K562 (cell line): ENCODE measurements at regions not wholly inside any gene's neighbourhood (a gene's known extent, or its start where the extent isn't known, plus 50 kb on each side); places are given as distances from the start of the nearest gene placed in this dataset.

ENCODE experiments used
- ATAC-seq: fragments of 200-7000 bp; cut with Tn5 transposase; 3 replicates; pipeline ENCODE4 v1.9.1; 2020; ENCODE audit warnings: moderate library complexity
- BruUV-seq: library from RNA; stranded (reverse); fragments of 400-500 nt; replicated peaks from 2 replicates; lab custom pipeline; 2021; lab: Mats Ljungman, UMichigan
- CTCF ChIA-PET: fragments of 300-600 bp; formaldehyde crosslinking; extraction: SDS; loops from one replicate; lab custom pipeline; 2021; ENCODE audit warnings: low intra/inter-chr PET ratio; lab: Yijun Ruan, JAX
- POLR2A ChIA-PET: fragments of 300-600, 350-650 bp; sonication (Branson Sonifier 250); formaldehyde crosslinking; extraction: SDS; loops from one replicate; lab custom pipeline; 2021; ENCODE audit warnings: antibody characterized with exemption, inconsistent platforms; lab: Yijun Ruan, JAX
- DNase-seq, 4 experiments: peaks; one replicate each; pipeline versions ENCODE4 v3.0.0 to v3.0.0-alpha.2; 2011 to 2018; ENCODE audit warnings: low spot score in 3 of 4, mixed read lengths in 3 of 4; ENCODE audit errors: extremely low read depth in 1 of 4
- FAIRE-seq: peaks from 2 replicates; lab custom pipeline; 2011; peaks lifted over from hg19 to GRCh38; lab: Jason Lieb, UNC
- H2AFZ ChIP-seq: 2 replicates; pipeline ENCODE4 v1.6.0; 2011; ENCODE audit warnings: low read depth, low read length, control low read depth, inconsistent platforms
- H3K27ac ChIP-seq: fragments of 200-600 bp; 3 replicates; pipeline ENCODE4 v1.8.0; 2011; ENCODE audit warnings: low read depth, mild to moderate bottlenecking, control low read depth, inconsistent platforms, low read length, moderate library complexity, mixed read lengths; ENCODE audit errors: extremely low read depth
- H3K27me3 ChIP-seq, 2 experiments: fragments of 300-600 bp in 1 of 2; 2 replicates in 1 of 2; 3 replicates in 1 of 2; pipeline versions ENCODE4 v1.6.0 to v1.8.0; 2011; ENCODE audit warnings: inconsistent platforms in 2 of 2, low read length in 2 of 2, mild to moderate bottlenecking in 1 of 2, mixed read lengths in 1 of 2, moderate library complexity in 1 of 2; ENCODE audit not compliant: control insufficient read depth in 2 of 2, insufficient read depth in 2 of 2
- H3K36me3 ChIP-seq: fragments of 300-600 bp; 3 replicates; pipeline ENCODE4 v1.8.0; 2011; ENCODE audit warnings: mild to moderate bottlenecking, low read length, inconsistent platforms; ENCODE audit not compliant: control insufficient read depth, insufficient read depth
- H3K4me1 ChIP-seq, 2 experiments: fragments of 200-600 bp in 1 of 2; replicated peaks in 1 of 2; 2 replicates in 1 of 2; 3 replicates in 1 of 2; pipeline versions ENCODE4 v1.5.1 to v1.8.0; 2011; ENCODE audit warnings: inconsistent platforms in 2 of 2, low read length in 2 of 2, mild to moderate bottlenecking in 1 of 2, mixed read lengths in 1 of 2, moderate library complexity in 1 of 2; ENCODE audit not compliant: control insufficient read depth in 2 of 2, insufficient read depth in 2 of 2
- H3K4me2 ChIP-seq: 2 replicates; pipeline ENCODE4 v1.6.1; 2011; ENCODE audit warnings: low read length, control low read depth, inconsistent platforms, mixed read lengths; ENCODE audit not compliant: insufficient read depth
- H3K4me3 ChIP-seq: fragments of 200-600 bp; sonication (generic), shearing (Covaris generic); 2 replicates; pipeline ENCODE4 v1.5.1; 2016; ENCODE audit warnings: control low read depth, inconsistent platforms
- H3K79me2 ChIP-seq: fragments of 200-600 bp; 3 replicates; pipeline ENCODE4 v1.8.0; 2011; ENCODE audit warnings: low read length, inconsistent platforms; ENCODE audit not compliant: control insufficient read depth, insufficient read depth
- H3K9ac ChIP-seq, 2 experiments: 2 replicates each; pipeline versions ENCODE4 v1.6.0 to v1.6.1; 2011; ENCODE audit warnings: low read depth in 2 of 2, low read length in 2 of 2, control low read depth in 1 of 2, inconsistent platforms in 1 of 2, mild to moderate bottlenecking in 1 of 2, mixed read lengths in 1 of 2; ENCODE audit not compliant: insufficient read depth in 1 of 2
- H3K9me1 ChIP-seq: one replicate; pipeline ENCODE4 v1.6.0; 2011; ENCODE audit warnings: inconsistent platforms, mild to moderate bottlenecking, low read length, moderate library complexity; ENCODE audit not compliant: control insufficient read depth, insufficient read depth
- H3K9me3 ChIP-seq: replicated peaks from 2 replicates; pipeline ENCODE4 v1.5.1; 2011; ENCODE audit warnings: low read depth, low read length, inconsistent platforms; ENCODE audit not compliant: control insufficient read depth, insufficient read depth
- H4K20me1 ChIP-seq: replicated peaks from 2 replicates; pipeline ENCODE4 v1.6.1; 2011; ENCODE audit warnings: low read length, inconsistent platforms, mixed read lengths; ENCODE audit not compliant: control insufficient read depth, insufficient read depth
- CBX5 ChIP-seq: IDR thresholded peaks from 2 replicates; pipeline ENCODE4 v1.6.1; 2014; ENCODE audit warnings: low read depth, borderline replicate concordance
- LCOR ChIP-seq: sonication (generic); formaldehyde crosslinking; IDR thresholded peaks from 2 replicates; pipeline ENCODE4 v1.8.0; 2022; ENCODE audit warnings: mild to moderate bottlenecking, missing genetic modification reagents
- NFATC3 ChIP-seq: fragments of 450-650 bp; IDR thresholded peaks from 2 replicates; pipeline ENCODE4 v1.6.1; 2017; ENCODE audit warnings: mild to moderate bottlenecking
- POLR2G ChIP-seq: fragments of 200-400 bp; formaldehyde crosslinking; IDR thresholded peaks from 2 replicates; pipeline ENCODE4 v1.6.1; 2017; ENCODE audit warnings: low read depth, mild to moderate bottlenecking, antibody characterized with exemption, low read length, moderate library complexity
- WHSC1 ChIP-seq: IDR thresholded peaks from one replicate; pipeline ENCODE4 v1.6.1; 2012; ENCODE audit warnings: low read length, control low read depth, inconsistent platforms
- WGBS: fragments of 100-300 bp; shearing (Covaris generic); methylation state at CpG from one replicate; pipeline ENCODE4 v1.1.6; 2016; ENCODE audit warnings: low coverage, mixed read lengths; ENCODE audit not compliant: insufficient coverage; ENCODE audit errors: missing lambda C conversion rate; 5-methylcytosine and 5-hydroxymethylcytosine counted together
- in situ Hi-C: fragments of 300-500 bp; cut with MboI; formaldehyde crosslinking; loops from 4 replicates; pipeline ENCODE4 v1.15.0; 2018; ENCODE audit warnings: inconsistent platforms, mixed read lengths
- intact Hi-C: fragments of 100-400 bp; cut with micrococcal nuclease; formaldehyde crosslinking; loops from 2 replicates; pipeline ENCODE4 v1.14.2; 2022
- TF ChIP-seq, protein P1 (sequence below): IDR thresholded peaks from 3 replicates; pipeline ENCODE4 v1.6.1; 2011; ENCODE audit warnings: borderline replicate concordance, mild to moderate bottlenecking, moderate library complexity; ENCODE audit not compliant: insufficient read length; ENCODE audit errors: extremely low read depth
- TF ChIP-seq, protein P2 (sequence below): fragments of 450-650 bp; IDR thresholded peaks from 2 replicates; pipeline ENCODE4 v1.6.1; 2017; ENCODE audit warnings: mild to moderate bottlenecking, moderate library complexity
- TF ChIP-seq, protein P3 (sequence below): fragments of 250-450 bp; sonication (Bioruptor Pico); IDR thresholded peaks from 2 replicates; pipeline ENCODE4 v1.5.0; 2021; ENCODE audit warnings: mild to moderate bottlenecking, borderline replicate concordance

DNA sequence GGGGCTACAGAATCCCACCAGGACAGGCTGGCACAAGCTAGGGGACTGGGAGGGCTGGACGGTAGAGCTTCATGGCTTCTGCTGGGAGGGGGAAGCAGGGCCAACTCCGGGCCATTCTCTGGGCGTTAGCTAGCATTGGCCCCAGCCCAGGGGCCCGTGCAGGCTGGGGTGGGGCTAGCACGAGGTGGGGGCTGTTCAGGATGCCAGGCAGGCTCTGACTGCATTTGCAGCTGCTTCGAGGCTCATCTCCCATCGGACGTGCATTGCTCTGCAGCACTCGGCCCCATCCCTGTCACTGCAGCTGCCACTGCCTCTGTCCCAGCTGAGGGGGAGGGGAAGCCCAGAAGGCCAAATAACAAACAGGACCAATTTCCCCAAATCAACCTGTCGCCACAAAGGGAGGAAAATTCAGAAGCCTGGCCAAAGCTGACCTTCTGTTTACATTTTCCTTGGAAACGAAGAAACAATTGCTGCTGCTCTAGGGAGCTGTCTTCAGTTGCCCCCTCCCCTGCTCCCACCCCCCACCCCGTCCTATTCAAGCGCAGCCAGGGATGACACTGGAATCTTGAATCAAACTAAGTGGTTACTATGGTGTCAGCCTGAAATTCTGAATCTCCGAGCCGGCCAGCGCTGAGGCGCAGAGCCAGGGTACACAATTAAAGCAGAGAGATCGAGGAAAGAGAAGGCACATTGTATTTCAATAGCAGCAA is 138.8 kb upstream of the PRR20G start (continued):
- TF ChIP-seq, protein P1, sequence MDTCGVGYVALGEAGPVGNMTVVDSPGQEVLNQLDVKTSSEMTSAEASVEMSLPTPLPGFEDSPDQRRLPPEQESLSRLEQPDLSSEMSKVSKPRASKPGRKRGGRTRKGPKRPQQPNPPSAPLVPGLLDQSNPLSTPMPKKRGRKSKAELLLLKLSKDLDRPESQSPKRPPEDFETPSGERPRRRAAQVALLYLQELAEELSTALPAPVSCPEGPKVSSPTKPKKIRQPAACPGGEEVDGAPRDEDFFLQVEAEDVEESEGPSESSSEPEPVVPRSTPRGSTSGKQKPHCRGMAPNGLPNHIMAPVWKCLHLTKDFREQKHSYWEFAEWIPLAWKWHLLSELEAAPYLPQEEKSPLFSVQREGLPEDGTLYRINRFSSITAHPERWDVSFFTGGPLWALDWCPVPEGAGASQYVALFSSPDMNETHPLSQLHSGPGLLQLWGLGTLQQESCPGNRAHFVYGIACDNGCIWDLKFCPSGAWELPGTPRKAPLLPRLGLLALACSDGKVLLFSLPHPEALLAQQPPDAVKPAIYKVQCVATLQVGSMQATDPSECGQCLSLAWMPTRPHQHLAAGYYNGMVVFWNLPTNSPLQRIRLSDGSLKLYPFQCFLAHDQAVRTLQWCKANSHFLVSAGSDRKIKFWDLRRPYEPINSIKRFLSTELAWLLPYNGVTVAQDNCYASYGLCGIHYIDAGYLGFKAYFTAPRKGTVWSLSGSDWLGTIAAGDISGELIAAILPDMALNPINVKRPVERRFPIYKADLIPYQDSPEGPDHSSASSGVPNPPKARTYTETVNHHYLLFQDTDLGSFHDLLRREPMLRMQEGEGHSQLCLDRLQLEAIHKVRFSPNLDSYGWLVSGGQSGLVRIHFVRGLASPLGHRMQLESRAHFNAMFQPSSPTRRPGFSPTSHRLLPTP, result no peak
- TF ChIP-seq LCOR (CRISPR knock-in tag) (no peak), POLR2G (no peak), WHSC1 (no peak)
- TF ChIP-seq, all 486 proteins: peak for 0

DNA sequence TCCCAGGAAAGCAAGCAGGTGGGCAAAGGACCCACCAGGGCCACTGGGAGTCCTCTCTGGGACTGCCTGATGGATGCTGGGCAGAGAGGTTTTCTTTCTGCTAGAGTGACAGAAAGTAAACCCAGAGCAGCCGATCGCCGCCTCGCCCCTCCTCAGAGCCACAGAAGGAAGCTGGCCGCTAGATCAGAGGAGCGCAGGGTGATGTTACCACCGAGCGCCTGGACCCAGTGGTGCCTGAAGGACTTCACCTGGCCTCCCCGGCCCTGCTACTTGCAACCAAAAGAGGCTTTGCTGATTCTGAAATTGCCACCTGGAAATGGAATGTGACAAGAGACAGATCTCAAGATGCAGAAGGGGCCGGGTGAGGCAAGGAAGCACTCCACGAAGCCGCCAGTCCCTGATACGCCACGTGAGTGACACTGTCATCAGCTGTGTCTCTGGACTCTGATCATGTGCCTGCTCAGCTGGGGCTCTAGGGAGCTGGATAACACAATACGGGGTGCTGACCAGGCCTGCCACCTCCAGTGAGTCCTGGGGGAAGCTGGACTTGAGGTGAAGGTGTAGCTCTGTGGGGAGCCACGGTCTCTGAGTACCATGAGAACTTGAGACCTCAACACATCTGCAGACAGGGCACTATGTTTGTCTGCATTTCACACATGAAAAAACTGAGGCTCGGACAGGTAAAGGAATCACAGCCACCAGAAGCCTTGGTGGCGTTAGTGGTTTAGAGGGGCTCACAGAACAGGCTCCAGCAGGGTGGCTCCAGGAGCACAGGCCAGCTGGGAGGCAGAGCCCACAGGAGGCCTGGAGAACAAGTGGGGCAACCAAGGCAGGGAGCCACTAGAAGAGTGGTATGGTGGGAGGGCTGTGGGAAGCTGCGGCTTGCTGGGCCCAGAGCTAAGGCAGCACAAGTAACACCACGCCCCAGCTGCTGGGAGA is 137.9 kb upstream of the PRR20G start:
- peaks cover 0 to 52% of the 10 kb centered on the region in 2 experiments; a peak in 2 of 5 replicates for H3K27me3 ChIP-seq
- no peaks in the 10 kb centered on the region for H3K36me3 ChIP-seq
- in situ Hi-C loops (no loop called here), intact Hi-C loops (no loop called here)
- 0% methylated on average over 19 of the region's 20 CpGs for WGBS
- H3K9ac ChIP-seq, result no peak overlapping the region
- DNase-seq (no peak), ATAC-seq (no peak), FAIRE-seq (no peak)
- POLR2A ChIA-PET, result interaction anchor here (0.5 to 1.6 kb wide), 3 partner anchors 9 to 18 kb away, joined by 3 to 4 read pairs (median 4); no protein-coding TSS in a partner anchor
- H3K79me2 ChIP-seq, result no peaks in the 10 kb centered on the region
- H3K4me3 ChIP-seq, result no peak overlapping the region
- H2AFZ ChIP-seq, result no peak overlapping the region
- H3K27ac ChIP-seq, result no peak overlapping the region
- no peaks in the 10 kb centered on the region for H3K9me3 ChIP-seq
- H3K9me1 ChIP-seq, result no peaks in the 10 kb centered on the region
- no peak overlapping the region for H3K4me2 ChIP-seq
- peaks cover 3% of the 10 kb centered on the region; the same call in 1 of the 2 replicates for H4K20me1 ChIP-seq
- H3K4me1 ChIP-seq, result no peaks in the 10 kb centered on the region
- BruUV-seq, result no TSS peak
- CTCF ChIA-PET, result no interaction called here
- TF ChIP-seq NFATC3, result no peak
- no peak for TF ChIP-seq CBX5
- TF ChIP-seq, protein P2, sequence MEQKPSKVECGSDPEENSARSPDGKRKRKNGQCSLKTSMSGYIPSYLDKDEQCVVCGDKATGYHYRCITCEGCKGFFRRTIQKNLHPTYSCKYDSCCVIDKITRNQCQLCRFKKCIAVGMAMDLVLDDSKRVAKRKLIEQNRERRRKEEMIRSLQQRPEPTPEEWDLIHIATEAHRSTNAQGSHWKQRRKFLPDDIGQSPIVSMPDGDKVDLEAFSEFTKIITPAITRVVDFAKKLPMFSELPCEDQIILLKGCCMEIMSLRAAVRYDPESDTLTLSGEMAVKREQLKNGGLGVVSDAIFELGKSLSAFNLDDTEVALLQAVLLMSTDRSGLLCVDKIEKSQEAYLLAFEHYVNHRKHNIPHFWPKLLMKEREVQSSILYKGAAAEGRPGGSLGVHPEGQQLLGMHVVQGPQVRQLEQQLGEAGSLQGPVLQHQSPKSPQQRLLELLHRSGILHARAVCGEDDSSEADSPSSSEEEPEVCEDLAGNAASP, result no peak
- TF ChIP-seq, protein P3, sequence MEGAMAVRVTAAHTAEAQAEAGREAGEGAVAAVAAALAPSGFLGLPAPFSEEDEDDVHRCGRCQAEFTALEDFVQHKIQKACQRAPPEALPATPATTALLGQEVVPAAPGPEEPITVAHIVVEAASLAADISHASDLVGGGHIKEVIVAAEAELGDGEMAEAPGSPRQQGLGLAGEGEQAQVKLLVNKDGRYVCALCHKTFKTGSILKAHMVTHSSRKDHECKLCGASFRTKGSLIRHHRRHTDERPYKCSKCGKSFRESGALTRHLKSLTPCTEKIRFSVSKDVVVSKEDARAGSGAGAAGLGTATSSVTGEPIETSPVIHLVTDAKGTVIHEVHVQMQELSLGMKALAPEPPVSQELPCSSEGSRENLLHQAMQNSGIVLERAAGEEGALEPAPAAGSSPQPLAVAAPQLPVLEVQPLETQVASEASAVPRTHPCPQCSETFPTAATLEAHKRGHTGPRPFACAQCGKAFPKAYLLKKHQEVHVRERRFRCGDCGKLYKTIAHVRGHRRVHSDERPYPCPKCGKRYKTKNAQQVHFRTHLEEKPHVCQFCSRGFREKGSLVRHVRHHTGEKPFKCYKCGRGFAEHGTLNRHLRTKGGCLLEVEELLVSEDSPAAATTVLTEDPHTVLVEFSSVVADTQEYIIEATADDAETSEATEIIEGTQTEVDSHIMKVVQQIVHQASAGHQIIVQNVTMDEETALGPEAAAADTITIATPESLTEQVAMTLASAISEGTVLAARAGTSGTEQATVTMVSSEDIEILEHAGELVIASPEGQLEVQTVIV (CRISPR knock-in tag), result no peak
